NCI-H187 (cell line): ENCODE measurements at regions not wholly inside any gene's neighbourhood (a gene's known extent, or its start where the extent isn't known, plus 50 kb on each side); places are given as distances from the start of the nearest gene placed in this dataset.
"Not testable (repeated sequence)": the region's sequence is repeated elsewhere in the genome, so short reads cannot be mapped to it uniquely, and the experiment has no call there.

ENCODE experiments used
- DNase-seq, 2 experiments: peaks; one replicate each; lab custom pipeline; 2025; lab: John Stamatoyannopoulos, UW

- no peak for DNase-seq
These were observed 176.2 kb downstream of the SMC2 start for GRCh38 chr9:104269996-104270963.

DNA sequence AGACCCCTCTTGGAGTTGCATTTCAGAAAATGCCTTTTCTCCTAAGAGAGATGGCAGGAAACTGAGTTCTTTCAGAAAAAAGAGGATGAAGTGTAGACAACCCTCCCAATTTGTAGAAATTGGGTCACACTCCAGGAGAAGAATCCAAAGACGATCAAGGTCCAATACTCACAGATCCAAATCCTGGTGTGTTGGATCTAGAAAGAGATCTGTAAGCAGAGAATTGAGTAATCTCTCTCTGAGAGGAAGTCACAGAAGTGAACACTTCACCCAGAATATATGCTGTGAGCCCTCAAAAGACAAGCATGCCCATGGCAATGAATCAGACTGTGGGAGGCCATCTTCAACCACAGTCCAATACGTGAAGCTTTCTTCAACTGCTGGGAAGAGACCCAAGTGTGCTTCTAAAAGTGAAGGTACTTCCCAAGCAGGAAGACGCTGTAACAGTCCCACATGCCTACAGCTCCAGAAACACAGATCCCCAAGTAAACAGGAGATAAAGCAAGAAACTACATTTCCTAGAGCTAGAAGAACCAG, 182.7 kb downstream of the SMC2 start:
- no peak for DNase-seq

GRCh38 chr9:104278929-104279496, 184.9 kb downstream of the SMC2 start:
- no peak for DNase-seq

DNA sequence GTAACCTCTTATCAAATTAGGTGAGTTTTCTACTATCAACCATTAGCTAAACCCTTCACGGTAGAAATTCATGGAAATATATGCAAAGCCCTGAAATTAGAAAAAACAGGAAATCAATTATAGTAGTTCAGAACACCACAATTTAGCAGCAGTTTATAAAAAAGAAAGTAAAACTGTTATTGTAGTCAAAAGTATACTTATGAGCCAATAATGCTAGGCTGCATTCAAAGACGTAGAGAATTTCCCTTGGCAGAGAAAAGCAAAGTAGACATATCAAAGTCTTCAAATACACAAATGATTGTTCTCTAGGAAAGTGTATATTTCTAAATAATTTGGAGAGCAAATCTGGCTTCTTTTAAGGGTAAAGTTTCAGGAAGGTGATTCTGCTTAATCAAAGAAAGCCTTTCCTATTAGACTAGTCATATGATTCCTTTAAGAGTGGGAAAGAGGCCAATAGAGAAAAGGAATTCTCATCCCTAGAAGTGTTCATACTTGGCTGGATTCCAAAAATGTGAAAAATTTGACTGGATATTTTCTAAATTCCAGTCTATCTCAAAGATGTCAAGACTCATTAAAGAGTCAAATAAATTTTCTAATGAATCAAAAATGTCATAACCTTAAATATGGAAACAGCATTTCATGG, 185.5 kb downstream of the SMC2 start:
- no peak for DNase-seq

DNA sequence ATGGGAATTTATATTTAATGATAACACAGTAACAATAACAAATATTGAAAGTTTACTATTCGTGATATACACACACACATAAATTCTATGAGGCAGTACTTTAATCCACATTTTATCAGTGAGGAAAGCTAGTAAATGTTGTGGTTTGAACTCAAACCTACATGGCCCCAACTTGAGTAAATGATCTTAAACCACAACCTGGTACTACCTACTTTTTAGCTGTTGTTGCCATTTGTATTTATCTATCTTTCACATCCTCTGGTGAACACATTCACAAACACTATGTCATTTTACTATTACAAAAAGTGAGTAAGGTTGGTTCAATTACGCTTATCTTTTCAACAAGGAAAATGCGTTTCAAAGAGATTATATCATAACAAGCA, 186.1 kb downstream of the SMC2 start:
- DNase-seq = no peak

DNA sequence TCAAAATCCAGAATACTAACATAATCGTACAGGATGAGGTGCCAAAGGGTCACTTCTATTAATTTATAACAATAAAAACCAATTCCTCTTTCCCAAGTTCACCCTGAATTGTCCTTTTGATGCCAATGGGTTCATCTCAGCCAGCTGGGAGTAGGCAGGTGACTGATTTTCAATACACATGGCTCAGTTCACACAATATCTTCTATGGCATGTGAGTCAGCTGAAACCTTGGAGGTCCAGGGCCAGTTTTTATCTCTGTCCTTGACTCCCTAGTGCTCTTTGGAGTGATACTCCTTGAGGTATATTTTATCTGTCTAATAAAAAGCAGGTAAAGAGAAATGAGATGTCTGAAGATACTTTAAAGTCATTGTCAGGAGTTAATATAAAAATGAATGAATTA, 186.6 kb downstream of the SMC2 start:
- no peak for DNase-seq

DNA sequence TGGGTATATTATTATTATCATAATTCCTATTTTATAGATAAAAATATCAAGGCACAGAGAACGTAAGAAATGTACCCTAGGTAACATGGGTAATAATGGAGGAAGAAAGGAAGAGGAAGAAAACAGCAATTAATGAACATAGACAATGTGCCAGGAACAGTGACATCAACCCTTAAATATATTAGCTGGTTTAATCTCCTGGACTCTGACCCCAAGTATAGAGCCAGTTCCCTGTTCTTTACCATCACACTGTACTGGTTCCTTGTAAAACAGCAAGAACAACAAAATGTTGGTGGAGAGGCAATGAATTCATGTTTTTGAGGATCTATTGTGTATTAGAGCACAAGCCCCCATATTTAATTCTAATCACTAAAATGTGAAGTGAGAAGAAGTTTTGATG, 192.1 kb downstream of the SMC2 start:
- no peak for DNase-seq

GRCh38 chr9:104286799-104287198, 192.7 kb downstream of the SMC2 start:
- DNase-seq = no peak

- no peak for DNase-seq
These were observed 193.3 kb downstream of the SMC2 start for GRCh38 chr9:104287253-104287878.

GRCh38 chr9:104293877-104294276, 199.8 kb downstream of the SMC2 start:
- DNase-seq = no peak

DNA sequence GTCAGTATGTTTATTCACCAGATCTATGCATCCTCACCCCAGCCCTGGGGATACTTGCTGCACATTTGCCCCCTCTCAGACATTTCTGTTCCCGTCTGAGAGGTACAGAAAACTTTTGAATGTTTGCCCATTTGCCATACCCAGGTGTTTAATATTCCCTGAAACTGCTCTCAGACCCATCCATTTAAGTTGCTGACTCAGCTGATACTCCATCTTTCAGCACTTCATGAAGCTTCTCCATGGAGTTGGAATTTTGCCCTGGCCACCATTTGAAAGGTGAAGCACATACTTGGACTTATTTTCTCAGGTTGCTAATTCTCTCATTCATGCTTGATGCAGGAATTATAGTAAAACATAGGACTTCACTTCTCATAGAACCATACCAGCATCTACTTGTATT, 203.9 kb upstream of the OR13F1 start:
- no peak for DNase-seq

GRCh38 chr9:104301755-104302154, 202.3 kb upstream of the OR13F1 start:
- DNase-seq = peak; percentile 40 to 61

- DNase-seq = no peak
These were observed 201.3 kb upstream of the OR13F1 start for GRCh38 chr9:104302775-104303174.

GRCh38 chr9:104304925-104305324, 199.1 kb upstream of the OR13F1 start:
- DNase-seq = no peak

DNA sequence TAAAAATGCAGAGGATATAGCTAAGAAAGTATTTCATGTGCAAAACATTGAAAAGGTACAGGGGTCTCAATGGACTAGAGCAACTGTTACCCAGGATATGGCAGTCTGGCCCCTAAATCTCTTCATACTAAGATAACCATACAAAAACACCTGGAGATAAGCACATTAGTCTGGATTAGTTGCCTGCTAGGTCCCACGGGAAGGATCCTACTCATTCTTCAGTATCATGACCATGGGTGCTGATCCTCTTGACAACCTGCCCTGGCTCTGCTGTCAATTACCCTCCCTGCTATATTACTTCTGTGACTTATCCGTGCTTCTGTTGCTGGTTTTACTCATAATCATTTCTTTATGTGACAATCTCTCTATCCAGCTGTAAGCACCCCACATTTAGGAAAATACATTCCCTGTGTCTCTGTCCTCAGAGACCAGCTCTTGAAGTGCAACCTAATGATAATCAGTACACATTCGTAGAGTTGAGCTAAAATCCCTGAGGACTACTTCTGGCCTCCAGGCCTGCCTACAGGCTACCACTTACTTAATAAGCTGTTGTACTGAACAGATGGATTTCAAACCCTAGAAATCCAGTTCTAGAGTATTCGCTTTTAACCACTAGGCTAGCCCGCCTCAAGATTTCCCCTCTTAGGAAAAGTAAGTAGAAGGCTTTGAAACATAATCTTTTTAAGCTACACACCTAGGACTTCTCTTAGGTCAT, 190.5 kb upstream of the OR13F1 start:
- peak in 1 of 2 experiments; percentile 3 for DNase-seq

- DNase-seq = not testable (repeated sequence)
These were observed 187.7 kb upstream of the OR13F1 start for GRCh38 chr9:104316201-104317009.

GRCh38 chr9:104319198-104319597, 184.9 kb upstream of the OR13F1 start:
- no peak for DNase-seq

GRCh38 chr9:104319685-104320084, 184.4 kb upstream of the OR13F1 start:
- peak in 1 of 2 experiments; percentile 28 for DNase-seq

GRCh38 chr9:104322596-104322995, 181.5 kb upstream of the OR13F1 start:
- no peak for DNase-seq

- not testable (repeated sequence) for DNase-seq
These were observed 179.9 kb upstream of the OR13F1 start for GRCh38 chr9:104323967-104324694.
